ENCODE measurements at regions not wholly inside any gene's neighbourhood (a gene's known extent, or its start where the extent isn't known, plus 50 kb on each side); places are given as distances from the start of the nearest gene placed in this dataset.

DNA sequence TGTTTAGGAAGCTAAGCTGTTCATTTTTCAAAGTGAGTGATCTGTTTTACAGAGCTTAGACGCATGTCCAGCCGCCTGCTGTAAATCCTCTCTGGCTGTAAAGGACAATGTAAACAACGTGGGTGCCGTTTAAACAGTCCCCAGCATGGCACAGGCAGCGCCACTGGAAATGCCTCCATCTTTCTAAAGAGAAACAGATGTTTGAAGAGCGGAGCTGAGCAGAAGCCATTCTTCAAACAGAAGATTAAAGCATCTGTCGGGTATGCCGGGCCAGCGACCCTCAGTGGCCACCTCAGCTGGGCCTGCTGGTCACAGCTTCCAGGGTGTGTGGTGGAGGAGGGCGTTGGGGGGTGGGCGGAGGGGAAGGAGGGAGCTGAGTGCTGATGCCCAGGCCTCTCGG, 138.6 kb downstream of the ERMARD start:
- Histone ChIP-seq H3K27me3 (ENCODE audit: control insufficient read depth in 2 of 2, insufficient read depth in 2 of 2, low read length in 2 of 2) (peaks cover 0 to 2% of the 10 kb centered on the region in 2 experiments), H3K9me3 (replicated peaks; ENCODE audit: control insufficient read depth, insufficient read depth, low read length) (no peaks in the 10 kb centered on the region), H3K4me3 (replicated peaks in 1 of 3; ENCODE audit: insufficient read depth in 1 of 3, low read depth in 1 of 3, low read length in 3 of 3) (no peak overlapping the region), H3K4me1 (ENCODE audit: control insufficient read depth, extremely low read depth, insufficient read depth, low read length) (no peaks in the 10 kb centered on the region), H3K9ac (replicated peaks; ENCODE audit: extremely low read depth, insufficient read depth, low read length) (no peak overlapping the region), H3K79me2 (ENCODE audit: control insufficient read depth, insufficient read depth, low read length) (no peaks in the 10 kb centered on the region), H3K27ac (ENCODE audit: insufficient read depth, low read depth, low read length) (no peak overlapping the region), H3K9me1 (replicated peaks; ENCODE audit: control insufficient read depth, extremely low read depth, insufficient read depth, low read length) (no peaks in the 10 kb centered on the region), H3K4me2 (ENCODE audit: insufficient read depth, low read length) (no peak overlapping the region), H4K20me1 (replicated peaks; ENCODE audit: control insufficient read depth, extremely low read depth, insufficient read depth, low read length) (no peaks in the 10 kb centered on the region), H3K36me3 (ENCODE audit: control insufficient read depth in 2 of 2, extremely low read depth in 1 of 2, insufficient read depth in 2 of 2, low read length in 2 of 2) (no peaks in the 10 kb centered on the region), H2AFZ (ENCODE audit: low read depth, low read length) (no peak overlapping the region)
- intact Hi-C loops (cut with micrococcal nuclease) = no loop called here
- BruUV-seq (replicated peaks) = no TSS peak
- FAIRE-seq (no peak), DNase-seq (ENCODE audit: low read depth, low spot score) (no peak)
- CTCF ChIA-PET = interaction anchor here (0.9 to 1.4 kb wide), 2 partner anchors 13 to 58 kb away, joined by 3 to 7 read pairs; no protein-coding TSS in a partner anchor
- POLR2A ChIA-PET = no interaction called here
- TF ChIP-seq POLR2AphosphoS5 (IDR thresholded peaks at IDR 0.05; ENCODE audit: insufficient read depth, low read depth, low read length) = no peak
- no peak for TF ChIP-seq GATA2 (IDR thresholded peaks at IDR 0.05; ENCODE audit: insufficient read depth, insufficient read length, low read depth, low read length)
- TF ChIP-seq MYC (IDR thresholded peaks at IDR 0.05; ENCODE audit: low read depth, low read length) = no peak
- TF ChIP-seq EZH2 (IDR thresholded peaks at IDR 0.05; ENCODE audit: borderline replicate concordance, low read depth, low read length, severe bottlenecking) = no peak
- TF ChIP-seq MAX (IDR thresholded peaks at IDR 0.05; ENCODE audit: insufficient read depth, insufficient read length) = no peak
- TF ChIP-seq POLR2A (IDR thresholded peaks at IDR 0.05; ENCODE audit: low read depth, low read length) = no peak
- TF ChIP-seq, protein P1, sequence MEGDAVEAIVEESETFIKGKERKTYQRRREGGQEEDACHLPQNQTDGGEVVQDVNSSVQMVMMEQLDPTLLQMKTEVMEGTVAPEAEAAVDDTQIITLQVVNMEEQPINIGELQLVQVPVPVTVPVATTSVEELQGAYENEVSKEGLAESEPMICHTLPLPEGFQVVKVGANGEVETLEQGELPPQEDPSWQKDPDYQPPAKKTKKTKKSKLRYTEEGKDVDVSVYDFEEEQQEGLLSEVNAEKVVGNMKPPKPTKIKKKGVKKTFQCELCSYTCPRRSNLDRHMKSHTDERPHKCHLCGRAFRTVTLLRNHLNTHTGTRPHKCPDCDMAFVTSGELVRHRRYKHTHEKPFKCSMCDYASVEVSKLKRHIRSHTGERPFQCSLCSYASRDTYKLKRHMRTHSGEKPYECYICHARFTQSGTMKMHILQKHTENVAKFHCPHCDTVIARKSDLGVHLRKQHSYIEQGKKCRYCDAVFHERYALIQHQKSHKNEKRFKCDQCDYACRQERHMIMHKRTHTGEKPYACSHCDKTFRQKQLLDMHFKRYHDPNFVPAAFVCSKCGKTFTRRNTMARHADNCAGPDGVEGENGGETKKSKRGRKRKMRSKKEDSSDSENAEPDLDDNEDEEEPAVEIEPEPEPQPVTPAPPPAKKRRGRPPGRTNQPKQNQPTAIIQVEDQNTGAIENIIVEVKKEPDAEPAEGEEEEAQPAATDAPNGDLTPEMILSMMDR (IDR thresholded peaks at IDR 0.05; ENCODE audit: extremely low read depth in 1 of 2, insufficient read depth in 1 of 2, low read depth in 1 of 2, low read length in 2 of 2) = no peak
- no peak for TF ChIP-seq JUN (IDR thresholded peaks at IDR 0.05; ENCODE audit: borderline replicate concordance, insufficient read depth, insufficient read length, low read depth)
- no peak for TF ChIP-seq FOS (IDR thresholded peaks at IDR 0.05; ENCODE audit: borderline replicate concordance, insufficient read depth, low read length)
- dilution Hi-C loops (cut with MboI; ENCODE audit: extremely low pct_ligation_motif_present, low sequenced_read_pairs) = no loop called here
